CD14-positive monocyte (primary cell): ENCODE measurements at regions not wholly inside any gene's neighbourhood (a gene's known extent, or its start where the extent isn't known, plus 50 kb on each side); places are given as distances from the start of the nearest gene placed in this dataset.

ENCODE experiments used
- DNase-seq, 3 donors: peaks; one replicate each; pipeline ENCODE4 v3.0.0-alpha.2; 2011 to 2022
- H2AFZ ChIP-seq: 2 replicates; pipeline ENCODE4 v1.6.0; 2012; ENCODE audit warnings: mild to moderate bottlenecking, low read depth, low read length, inconsistent platforms; ENCODE audit not compliant: insufficient read depth, poor library complexity, severe bottlenecking
- H3K27ac ChIP-seq, 2 donors: 1 replicate in 1 of 2; 2 replicates in 1 of 2; pipeline ENCODE4 v1.5.1; 2012 to 2013; ENCODE audit warnings: low read length in 2 of 2, control low read depth in 1 of 2, inconsistent platforms in 1 of 2, low read depth in 1 of 2, mild to moderate bottlenecking in 1 of 2
- H3K27me3 ChIP-seq, 2 donors: one replicate each; pipeline versions ENCODE4 v1.6.0 to v1.6.1; 2011 to 2013; ENCODE audit warnings: low read length in 2 of 2; ENCODE audit not compliant: control insufficient read depth in 2 of 2, insufficient read depth in 2 of 2
- H3K36me3 ChIP-seq, 2 donors: replicated peaks in 1 of 2; 1 replicate in 1 of 2; 2 replicates in 1 of 2; pipeline versions ENCODE4 v1.5.1 to v1.6.1; 2012 to 2013; ENCODE audit warnings: low read length in 2 of 2, control low read depth in 1 of 2, inconsistent platforms in 1 of 2, mild to moderate bottlenecking in 1 of 2; ENCODE audit not compliant: insufficient read depth in 2 of 2, control insufficient read depth in 1 of 2
- H3K4me1 ChIP-seq, 2 donors: 1 replicate in 1 of 2; 2 replicates in 1 of 2; pipeline versions ENCODE4 v1.5.1 to v1.6.1; 2012 to 2013; ENCODE audit warnings: low read length in 2 of 2, control low read depth in 1 of 2, inconsistent platforms in 1 of 2, mild to moderate bottlenecking in 1 of 2, moderate library complexity in 1 of 2; ENCODE audit not compliant: insufficient read depth in 2 of 2, control insufficient read depth in 1 of 2
- H3K4me2 ChIP-seq: replicated peaks from 2 replicates; pipeline ENCODE3; 2012; ENCODE audit warnings: low read length, moderate library complexity, mild to moderate bottlenecking; ENCODE audit not compliant: poor library complexity, severe bottlenecking; ENCODE audit errors: extremely low read depth
- H3K4me3 ChIP-seq, 3 experiments: fragments of 200-600 bp in 1 of 3; sonication (generic) in 1 of 3; replicated peaks in 1 of 3; 1 replicate in 2 of 3; 2 replicates in 1 of 3; pipeline ENCODE4 v1.5.1; 2011 to 2013; ENCODE audit warnings: low read length in 3 of 3, mild to moderate bottlenecking in 3 of 3, control low read depth in 2 of 3, low read depth in 2 of 3, inconsistent platforms in 1 of 3, moderate library complexity in 1 of 3
- H3K79me2 ChIP-seq: 2 replicates; pipeline ENCODE4 v1.6.0; 2012; ENCODE audit warnings: mild to moderate bottlenecking, control low read depth, inconsistent platforms, low read length, moderate library complexity; ENCODE audit not compliant: insufficient read depth
- H3K9ac ChIP-seq: 2 replicates; pipeline ENCODE4 v1.6.0; 2017; ENCODE audit warnings: low read length, mild to moderate bottlenecking; ENCODE audit not compliant: insufficient read depth, poor library complexity, severe bottlenecking
- H3K9me3 ChIP-seq, 2 donors: replicated peaks in 1 of 2; 1 replicate in 1 of 2; 2 replicates in 1 of 2; pipeline versions ENCODE4 v1.5.1 to v1.6.1; 2012 to 2013; ENCODE audit warnings: low read length in 2 of 2, control low read depth in 1 of 2; ENCODE audit not compliant: control insufficient read depth in 1 of 2, insufficient read depth in 1 of 2
- H4K20me1 ChIP-seq: 2 replicates; pipeline ENCODE4 v1.6.0; 2012; ENCODE audit warnings: mild to moderate bottlenecking, low read length, control low read depth, moderate library complexity; ENCODE audit not compliant: insufficient read depth
- H3K27ac Mint-ChIP-seq, 7 donors: one replicate each; pipeline ENCODE4 v1.8.0; 2020; ENCODE audit warnings: mild to moderate bottlenecking in 7 of 7, mixed read lengths in 7 of 7, moderate library complexity in 6 of 7, inconsistent platforms in 2 of 7
- H3K27me3 Mint-ChIP-seq, 3 donors: one replicate each; pipeline ENCODE4 v1.8.0; 2021 to 2022; ENCODE audit warnings: low read depth in 3 of 3, mild to moderate bottlenecking in 3 of 3, mixed read lengths in 3 of 3, moderate library complexity in 3 of 3, inconsistent platforms in 1 of 3
- H3K36me3 Mint-ChIP-seq, 2 donors: one replicate each; pipeline ENCODE4 v1.8.0; 2020; ENCODE audit warnings: mixed read lengths in 2 of 2, inconsistent platforms in 1 of 2, mild to moderate bottlenecking in 1 of 2
- H3K4me1 Mint-ChIP-seq: one replicate; pipeline ENCODE4 v1.8.0; 2020; ENCODE audit warnings: mild to moderate bottlenecking, mixed read lengths
- H3K4me3 Mint-ChIP-seq, 2 donors: one replicate each; pipeline ENCODE4 v1.8.0; 2020; ENCODE audit warnings: mild to moderate bottlenecking in 2 of 2, mixed read lengths in 2 of 2, moderate library complexity in 1 of 2
- H3K9me3 Mint-ChIP-seq, 7 donors: one replicate each; pipeline ENCODE4 v1.8.0; 2020 to 2022; ENCODE audit warnings: mixed read lengths in 7 of 7, mild to moderate bottlenecking in 6 of 7, moderate library complexity in 6 of 7, inconsistent platforms in 2 of 7
- CTCF ChIP-seq: fragments of 200-600 bp; IDR thresholded peaks from one replicate; pipeline ENCODE4 v1.8.0; 2022; ENCODE audit warnings: antibody characterized with exemption, mild to moderate bottlenecking
- WGBS: methylation state at CpG from one replicate; pipeline ENCODE4 v1.1.5; 2013; ENCODE audit warnings: missing lambda C conversion rate; ENCODE audit not compliant: insufficient coverage; 5-methylcytosine and 5-hydroxymethylcytosine counted together
- intact Hi-C, 2 donors: fragments of 100-400 bp; cut with micrococcal nuclease; formaldehyde crosslinking; loops; one replicate each; pipeline versions ENCODE4 v1.15.0 to v1.15.1; 2023

GRCh38 chr4:159747983-159748382 is 645.1 kb downstream of the RAPGEF2 start:
- H3K4me1 ChIP-seq: no peaks in the 10 kb centered on the region
- no peak overlapping the region for H2AFZ ChIP-seq
- Mint-ChIP-seq H3K4me1 (no peaks in the 10 kb centered on the region), H3K27me3 (peaks cover 0 to 4% (median 0%) of the 10 kb centered on the region in 3 donors), H3K36me3 (no peaks in the 10 kb centered on the region), H3K9me3 (peaks cover 3 to 9% (median 4%) of the 10 kb centered on the region in 7 donors), H3K4me3 (no peak overlapping the region), H3K27ac (no peak overlapping the region)
- no peaks in the 10 kb centered on the region for H3K27me3 ChIP-seq
- peaks cover 5 to 7% of the 10 kb centered on the region in 2 donors for H3K9me3 ChIP-seq
- intact Hi-C loops: no loop called here
- H3K9ac ChIP-seq: no peak overlapping the region
- no peak for TF ChIP-seq CTCF
- H3K4me3 ChIP-seq: no peak overlapping the region
- no peaks in the 10 kb centered on the region for H4K20me1 ChIP-seq
- no peak overlapping the region for H3K27ac ChIP-seq
- H3K36me3 ChIP-seq: no peaks in the 10 kb centered on the region
- H3K4me2 ChIP-seq: no peak overlapping the region
- DNase-seq: no peak
- no peaks in the 10 kb centered on the region for H3K79me2 ChIP-seq
- WGBS: 97% methylated on average over 3 of the region's 3 CpGs

- intact Hi-C loops: no loop called here
- TF ChIP-seq CTCF: no peak
- Histone ChIP-seq H3K27ac (no peak overlapping the region), H3K79me2 (no peaks in the 10 kb centered on the region), H3K27me3 (no peaks in the 10 kb centered on the region), H3K4me2 (no peak overlapping the region), H3K9me3 (peaks cover 5 to 7% of the 10 kb centered on the region in 2 donors), H3K9ac (no peak overlapping the region), H3K4me3 (no peak overlapping the region), H3K36me3 (no peaks in the 10 kb centered on the region), H2AFZ (no peak overlapping the region), H4K20me1 (no peaks in the 10 kb centered on the region), H3K4me1 (no peaks in the 10 kb centered on the region)
- Mint-ChIP-seq H3K4me1 (no peaks in the 10 kb centered on the region), H3K27me3 (peaks cover 0 to 4% (median 0%) of the 10 kb centered on the region in 3 donors), H3K9me3 (peaks cover 3 to 9% (median 5%) of the 10 kb centered on the region in 7 donors), H3K36me3 (no peaks in the 10 kb centered on the region), H3K27ac (no peak overlapping the region), H3K4me3 (no peak overlapping the region)
- no peak for DNase-seq
Observed at GRCh38 chr4:159748834-159749444, 646.1 kb downstream of the RAPGEF2 start.
